Jurkat, Clone E6-1 (cell line): ENCODE measurements at regions not wholly inside any gene's neighbourhood (a gene's known extent, or its start where the extent isn't known, plus 50 kb on each side); places are given as distances from the start of the nearest gene placed in this dataset.
A peak's percentile ranks its signal among the peaks of the same experiment; 100 is the strongest.

Source experiments
- DNase-seq: peaks from one replicate; pipeline ENCODE4 v3.0.0-alpha.2; 2011; ENCODE audit warnings: low read depth, low spot score
- H3K4me3 ChIP-seq: 2 replicates; pipeline ENCODE4 v1.5.1; 2011; ENCODE audit warnings: mild to moderate bottlenecking, low read length, control low read depth, moderate library complexity

- DNase-seq, result peak; percentile 50
- no peak overlapping the region for H3K4me3 ChIP-seq
Observed at GRCh38 chr1:116819081-116819480, 64.9 kb downstream of the CD2 start.

GRCh38 chr1:116820369-116820768 is 66.1 kb downstream of the CD2 start:
- no peak overlapping the region for H3K4me3 ChIP-seq
- DNase-seq, result no peak

DNA sequence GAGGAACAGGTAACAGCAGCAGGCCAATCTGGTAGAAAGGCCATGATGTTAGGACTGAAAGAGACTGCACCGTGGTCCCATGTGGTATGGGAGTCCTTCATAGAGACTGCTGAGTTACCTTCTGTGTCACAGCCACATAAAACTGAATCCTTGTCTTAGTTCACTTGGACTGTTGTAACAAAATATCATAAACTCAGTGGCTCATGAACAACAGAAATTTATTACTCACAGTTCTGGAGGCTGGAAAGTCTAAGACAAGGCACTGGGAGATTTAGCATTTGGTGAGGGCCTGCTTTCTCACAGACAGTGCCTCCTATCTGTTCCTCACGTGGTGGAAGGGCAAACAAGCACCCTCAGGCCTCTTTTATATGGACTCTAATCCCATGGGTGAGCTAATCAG is 67.5 kb downstream of the CD2 start:
- H3K4me3 ChIP-seq, result no peak overlapping the region
- DNase-seq, result no peak

DNA sequence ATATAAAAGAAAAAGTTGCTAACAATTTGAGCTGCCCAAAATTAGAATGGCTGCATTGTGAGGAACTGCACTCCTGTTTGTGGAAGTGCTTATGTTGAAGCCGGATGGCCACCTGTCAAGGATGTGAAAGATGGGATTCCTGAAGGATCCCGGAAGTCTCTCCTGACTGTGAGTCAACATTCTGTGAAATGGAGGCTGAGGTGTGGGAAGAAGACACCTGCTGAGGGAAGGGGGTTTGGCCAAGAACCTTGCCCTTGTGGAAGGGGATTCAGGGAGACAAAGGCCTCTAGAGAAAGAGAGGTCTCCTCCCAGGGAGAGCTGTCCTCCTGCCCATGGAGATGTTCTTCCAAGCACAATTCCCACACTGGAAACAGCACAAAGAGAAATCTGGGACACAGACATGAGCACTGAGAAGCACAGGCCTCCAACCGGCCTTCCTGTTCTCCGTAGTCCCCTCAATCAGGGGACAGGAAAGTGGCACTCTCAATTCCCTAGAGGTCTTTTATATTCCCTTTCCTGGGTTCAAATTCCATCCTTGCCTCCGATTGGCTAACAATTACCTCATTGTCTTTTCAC is 70.5 kb downstream of the CD2 start:
- DNase-seq, result no peak
- no peak overlapping the region for H3K4me3 ChIP-seq

- no peak overlapping the region for H3K4me3 ChIP-seq
- DNase-seq, result no peak
Observed at GRCh38 chr1:116825207-116825719, 71.0 kb downstream of the CD2 start.

DNA sequence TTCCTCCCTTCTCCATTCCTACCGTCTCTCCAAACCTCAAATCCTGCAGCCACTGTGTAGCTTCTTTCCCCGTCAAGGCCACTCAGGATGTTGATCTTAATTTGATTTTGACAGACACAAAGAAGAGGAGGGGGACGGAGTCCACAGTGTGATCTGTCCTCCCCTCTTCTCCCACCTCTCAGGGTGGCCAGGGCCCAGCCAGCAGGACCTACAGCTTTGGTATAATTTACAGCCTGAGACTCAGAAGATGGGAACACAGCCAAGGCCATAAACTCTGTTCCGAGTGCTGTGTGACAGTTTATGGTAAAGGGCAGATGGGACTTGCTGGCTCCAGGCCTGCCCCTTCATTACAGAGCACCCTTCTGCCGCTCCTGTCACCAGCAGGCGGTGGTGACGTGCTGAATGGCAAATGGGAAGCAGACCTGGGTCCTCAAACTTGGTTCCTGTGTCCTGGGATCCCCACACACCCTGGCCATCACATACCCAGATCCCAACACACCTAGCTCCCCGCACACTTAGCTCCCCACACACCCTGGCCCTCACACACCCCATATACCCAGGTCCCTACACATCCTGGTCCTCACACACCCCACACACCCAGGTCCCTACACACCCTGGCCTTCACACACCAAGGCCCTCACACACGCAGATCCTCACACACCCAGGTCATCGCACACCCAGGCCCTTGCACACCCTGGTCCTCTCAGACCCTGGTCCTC is 71.6 kb downstream of the CD2 start:
- DNase-seq, result no peak
- H3K4me3 ChIP-seq, result no peak overlapping the region

DNA sequence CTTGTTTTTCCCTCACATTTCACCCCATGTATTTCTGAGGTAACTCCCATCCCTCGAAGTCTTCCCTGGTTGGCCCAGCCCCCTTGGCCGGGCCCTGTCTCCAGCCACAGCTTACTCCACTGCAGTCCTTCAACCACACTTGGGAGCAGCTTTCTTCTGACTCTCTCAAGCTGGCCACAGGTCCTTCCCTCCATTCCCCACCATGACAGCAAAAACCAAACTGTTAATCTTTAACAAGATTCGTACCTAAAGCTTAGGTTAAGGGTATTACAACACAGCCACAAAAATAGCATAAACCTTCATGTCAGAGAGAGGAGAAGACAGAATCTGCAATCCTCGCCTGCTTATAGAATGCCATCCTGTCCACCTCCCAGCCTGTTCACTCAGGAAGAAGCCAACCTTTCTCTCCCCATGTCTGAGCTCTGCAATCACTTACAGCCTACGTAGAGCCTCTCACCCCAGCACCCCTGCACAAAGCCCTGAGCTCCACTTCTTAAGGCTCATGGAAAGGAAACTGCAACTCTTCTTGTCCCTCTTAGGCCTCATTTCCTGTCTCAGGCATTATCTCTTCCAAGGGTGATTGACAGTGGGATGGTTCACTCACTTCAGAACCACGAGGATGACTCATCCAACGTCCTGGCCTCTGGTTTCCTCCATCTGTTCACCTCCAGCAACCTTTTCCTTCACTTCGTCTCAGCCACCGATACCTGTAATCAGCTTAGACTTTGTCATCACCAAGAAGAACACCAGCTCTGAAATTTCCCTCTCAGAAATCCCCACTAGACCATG is 72.8 kb downstream of the CD2 start:
- peak; percentile 93 for DNase-seq
- peak overlapping the region; percentile 26 for H3K4me3 ChIP-seq

- H3K4me3 ChIP-seq, result no peak overlapping the region
- DNase-seq, result no peak
Observed at GRCh38 chr1:116827607-116828105, 73.4 kb downstream of the CD2 start.

DNA sequence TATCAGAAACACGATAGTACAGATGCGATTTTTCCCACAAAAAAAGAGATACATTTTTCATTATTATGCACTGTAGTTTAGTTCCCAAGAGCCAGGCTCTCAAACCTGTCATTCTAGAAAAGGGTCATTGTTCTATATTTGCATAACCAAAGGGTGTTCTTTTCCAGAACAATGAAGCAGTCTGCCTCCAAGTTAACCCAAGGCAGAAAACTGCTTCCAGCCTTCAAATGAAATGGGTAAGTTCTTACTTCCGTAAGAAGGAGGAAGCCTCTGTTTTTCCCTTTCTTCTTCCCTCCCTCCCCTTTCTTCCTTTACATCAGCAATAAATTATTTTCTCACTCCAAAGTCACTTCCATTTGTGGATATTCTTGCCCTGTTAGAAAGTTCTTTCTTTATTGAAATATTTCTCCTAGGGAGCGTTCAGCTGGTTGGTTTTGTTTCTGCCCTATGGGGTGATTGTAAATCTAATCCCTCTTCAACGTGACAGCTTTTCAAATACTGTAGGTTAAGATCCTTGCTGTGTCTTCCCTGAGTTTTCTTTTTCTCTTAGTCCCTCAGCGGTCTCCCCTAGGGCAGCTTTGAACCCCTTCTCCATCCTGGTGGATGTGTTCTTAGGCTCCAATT is 77.3 kb upstream of the PTGFRN start:
- DNase-seq, result no peak
- H3K4me3 ChIP-seq, result no peak overlapping the region

DNA sequence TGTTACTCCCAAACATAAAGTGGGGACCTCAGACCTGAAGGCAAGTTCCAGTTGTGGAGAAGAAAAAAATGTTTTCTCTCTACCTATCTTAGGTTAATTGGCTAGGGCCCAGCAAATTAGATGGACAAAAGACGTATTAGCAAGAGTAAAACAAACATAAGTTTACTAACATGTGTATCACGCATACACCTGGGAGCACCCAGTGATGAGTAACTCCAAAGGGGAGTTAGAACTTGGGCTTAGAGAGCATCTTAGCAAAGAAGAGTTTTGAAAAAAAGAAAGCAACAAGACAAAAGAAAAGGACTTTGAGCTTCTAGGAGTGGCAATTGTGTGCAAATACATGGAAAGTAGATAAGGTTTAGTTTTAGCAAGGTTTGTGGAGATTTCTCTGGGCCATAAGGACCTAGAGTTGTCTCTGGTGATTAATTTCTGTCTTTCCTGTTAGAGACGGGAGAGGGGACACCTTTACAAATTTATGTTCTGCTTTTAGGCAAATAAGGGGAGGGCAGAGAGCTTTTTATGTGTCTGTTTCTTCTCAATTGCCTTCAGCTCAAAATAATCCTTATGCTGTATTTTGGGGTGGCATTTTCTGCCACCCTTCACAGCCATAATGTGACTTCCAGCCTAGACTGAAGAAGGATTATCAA is 76.7 kb upstream of the PTGFRN start:
- no peak overlapping the region for H3K4me3 ChIP-seq
- DNase-seq, result no peak

GRCh38 chr1:116833718-116834117 is 76.0 kb upstream of the PTGFRN start:
- no peak overlapping the region for H3K4me3 ChIP-seq
- DNase-seq, result no peak

DNA sequence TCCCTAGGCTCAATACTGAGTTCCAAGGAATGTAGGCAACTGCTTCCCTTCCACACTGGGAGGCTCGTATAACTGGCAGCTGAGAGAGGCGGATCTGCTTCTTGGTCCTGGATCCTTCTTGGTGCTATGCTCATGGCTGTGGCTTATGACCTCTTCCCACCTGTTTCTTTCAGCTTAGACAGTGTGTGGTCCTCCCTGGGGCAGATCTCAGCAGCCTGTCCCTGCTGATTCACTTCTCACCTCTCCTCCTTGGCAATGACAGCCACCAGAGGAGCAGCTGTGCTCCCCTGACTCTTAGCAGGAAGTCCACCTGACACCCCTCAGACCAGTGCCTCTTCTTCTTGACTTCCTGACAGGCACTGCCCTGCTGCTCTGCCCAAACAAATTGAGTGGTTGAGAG is 75.1 kb upstream of the PTGFRN start:
- no peak for DNase-seq
- no peak overlapping the region for H3K4me3 ChIP-seq

GRCh38 chr1:116835161-116835560 is 74.6 kb upstream of the PTGFRN start:
- H3K4me3 ChIP-seq, result no peak overlapping the region
- DNase-seq, result no peak

DNA sequence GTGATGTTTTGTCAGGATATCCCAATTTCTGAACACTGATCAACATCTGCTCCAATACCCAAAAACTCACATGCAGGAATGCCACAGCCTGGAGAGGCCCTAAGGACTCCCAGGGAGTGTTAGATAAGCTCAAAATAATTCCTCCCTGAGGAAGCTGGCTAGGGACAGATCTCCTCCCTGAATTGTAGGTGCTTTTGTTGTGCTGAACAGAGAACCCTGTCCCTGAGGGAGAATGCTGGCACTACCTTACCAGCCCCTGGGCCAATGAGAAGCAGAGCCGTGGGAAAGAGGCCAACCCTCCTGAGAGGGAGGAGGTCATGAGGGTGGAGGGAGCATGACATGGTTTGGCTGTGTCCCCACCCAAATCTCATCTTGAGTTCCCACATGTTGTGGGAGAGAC is 73.6 kb upstream of the PTGFRN start:
- H3K4me3 ChIP-seq, result no peak overlapping the region
- no peak for DNase-seq

DNA sequence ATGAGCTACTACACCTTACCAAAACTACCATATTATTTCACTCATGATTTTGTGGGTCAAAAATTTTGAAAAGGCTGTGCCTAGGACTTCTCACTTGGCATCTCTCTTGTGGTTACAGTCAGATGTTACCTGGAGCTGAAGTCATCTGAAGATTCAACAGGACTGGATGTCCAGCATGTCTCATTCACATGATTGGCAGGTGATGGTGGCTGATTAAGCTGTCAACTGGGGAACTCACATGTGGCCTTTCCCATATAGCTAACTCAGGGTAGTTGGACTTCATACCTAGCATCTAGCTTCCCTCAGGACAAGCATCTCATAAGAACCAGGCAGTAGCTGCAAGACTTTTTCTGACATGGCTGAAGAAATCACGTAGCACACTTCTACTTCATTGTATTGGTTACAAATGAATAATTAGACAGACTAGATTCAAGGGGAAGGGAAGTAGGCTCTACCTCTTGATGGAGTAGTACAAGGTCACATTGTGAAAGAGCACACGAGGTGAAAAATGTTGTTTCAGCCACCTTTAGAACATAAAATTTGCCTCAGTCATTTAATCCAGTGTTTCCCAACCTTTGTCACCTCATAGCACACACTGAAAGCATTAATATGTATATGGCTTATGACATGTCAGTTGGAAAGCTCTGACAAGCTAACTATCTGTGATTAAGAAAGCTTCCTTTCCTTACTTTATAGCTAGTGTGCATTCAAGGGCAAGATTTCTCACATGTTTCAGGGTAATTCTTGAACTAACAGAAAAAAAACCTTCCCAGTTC is 68.0 kb upstream of the PTGFRN start:
- DNase-seq, result no peak
- no peak overlapping the region for H3K4me3 ChIP-seq

DNA sequence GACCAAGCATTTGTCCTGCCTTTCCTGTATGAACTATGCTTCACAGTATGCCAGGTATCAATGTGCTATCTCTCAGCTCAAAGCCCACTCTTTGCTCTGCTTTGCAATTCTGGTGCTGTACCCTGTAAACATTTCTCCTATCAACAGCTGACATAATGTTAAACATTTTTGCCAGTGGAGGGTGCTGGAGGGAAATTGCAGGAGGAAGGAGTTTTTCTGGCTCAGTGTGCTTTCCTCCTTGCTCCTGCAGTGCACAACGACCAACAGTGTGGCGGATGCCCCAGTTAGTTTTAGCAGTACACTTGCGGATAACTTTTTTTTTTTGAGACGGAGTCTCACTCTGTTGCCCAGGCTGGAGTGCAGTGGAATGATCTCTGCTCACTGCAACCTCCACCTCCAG is 67.1 kb upstream of the PTGFRN start:
- no peak for DNase-seq
- no peak overlapping the region for H3K4me3 ChIP-seq

- DNase-seq, result no peak
- no peak overlapping the region for H3K4me3 ChIP-seq
Observed at GRCh38 chr1:116844775-116845174, 64.9 kb upstream of the PTGFRN start.

DNA sequence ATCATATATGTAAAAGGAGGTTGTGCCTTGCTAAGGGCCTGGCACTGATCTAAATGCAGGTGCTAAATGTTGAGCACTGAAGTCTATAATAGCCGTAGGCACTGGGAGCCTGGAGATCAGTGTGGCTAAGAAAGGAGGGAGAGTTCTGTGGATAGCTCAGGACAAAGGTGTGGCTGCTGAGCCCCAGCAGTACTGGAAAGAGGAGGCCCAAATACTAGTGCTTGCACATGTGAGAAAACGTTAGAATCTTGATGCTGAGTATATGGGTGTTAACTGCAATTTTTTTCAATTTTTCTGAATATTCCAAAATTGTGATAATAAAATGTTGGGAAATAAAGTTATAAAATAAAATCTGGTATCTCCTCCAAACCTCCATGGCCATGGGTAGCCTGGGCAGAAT is 62.5 kb upstream of the PTGFRN start:
- no peak overlapping the region for H3K4me3 ChIP-seq

More for the DNA sequence above, 62.5 kb upstream of the PTGFRN start:
- no peak for DNase-seq
